HEK293 (cell line): ENCODE measurements at regions not wholly inside any gene's neighbourhood (a gene's known extent, or its start where the extent isn't known, plus 50 kb on each side); places are given as distances from the start of the nearest gene placed in this dataset.

Source experiments
- ATF2 ChIP-seq: fragments of 450-650 bp; formaldehyde crosslinking; IDR thresholded peaks from 2 replicates; pipeline ENCODE4 v1.5.1; 2016; ENCODE audit warnings: missing biosample characterization, missing genetic modification characterization, low read depth
- CTCF ChIP-seq: fragments of 450-650 bp; formaldehyde crosslinking; IDR thresholded peaks from 2 replicates; pipeline ENCODE4 v1.5.1; 2016; ENCODE audit warnings: missing biosample characterization, missing genetic modification characterization
- ZNF121 ChIP-seq: fragments of 450-650 bp; formaldehyde crosslinking; IDR thresholded peaks from 2 replicates; pipeline ENCODE4 v1.5.1; 2016; ENCODE audit warnings: missing biosample characterization, missing genetic modification characterization
- ZNF23 ChIP-seq: fragments of 450-650 bp; formaldehyde crosslinking; IDR thresholded peaks from 2 replicates; pipeline ENCODE4 v1.5.1; 2016; ENCODE audit warnings: missing biosample characterization, missing genetic modification characterization, borderline replicate concordance
- ZNF24 ChIP-seq: fragments of 450-650 bp; formaldehyde crosslinking; IDR thresholded peaks from 2 replicates; pipeline ENCODE4 v1.5.1; 2016; ENCODE audit warnings: missing biosample characterization, missing genetic modification characterization
- ZNF449 ChIP-seq: fragments of 450-650 bp; formaldehyde crosslinking; IDR thresholded peaks from 2 replicates; pipeline ENCODE4 v1.5.1; 2017; ENCODE audit warnings: missing biosample characterization, mild to moderate bottlenecking, missing genetic modification characterization, moderate library complexity
- ZNF529 ChIP-seq: fragments of 450-650 bp; formaldehyde crosslinking; IDR thresholded peaks from 2 replicates; pipeline ENCODE4 v1.5.1; 2017; ENCODE audit warnings: missing genetic modification characterization, missing biosample characterization; ENCODE audit not compliant: insufficient replicate concordance
- ZNF560 ChIP-seq: fragments of 450-650 bp; formaldehyde crosslinking; IDR thresholded peaks from 2 replicates; pipeline ENCODE4 v1.5.1; 2017; ENCODE audit warnings: missing biosample characterization, missing genetic modification characterization, borderline replicate concordance
- ZNF561 ChIP-seq: fragments of 450-650 bp; IDR thresholded peaks from 2 replicates; pipeline ENCODE4 v1.5.1; 2018; ENCODE audit warnings: missing biosample characterization, missing genetic modification characterization, borderline replicate concordance
- ZNF837 ChIP-seq: fragments of 450-650 bp; formaldehyde crosslinking; IDR thresholded peaks from 2 replicates; pipeline ENCODE4 v1.5.1; 2016; ENCODE audit warnings: missing biosample characterization, missing genetic modification characterization
- ZSCAN18 ChIP-seq: fragments of 450-650 bp; formaldehyde crosslinking; IDR thresholded peaks from 2 replicates; pipeline ENCODE4 v1.5.1; 2016; ENCODE audit warnings: missing biosample characterization, missing genetic modification characterization

- no peak for TF ChIP-seq ZNF837 (tag by site-specific recombination)
- no peak for TF ChIP-seq ZNF24 (tag by site-specific recombination)
- no peak for TF ChIP-seq ZNF529 (tag by site-specific recombination)
- TF ChIP-seq ZNF121 (tag by site-specific recombination) = no peak
- no peak for TF ChIP-seq ZNF23 (tag by site-specific recombination)
- TF ChIP-seq ZNF449 = no peak
- no peak for TF ChIP-seq ZSCAN18 (tag by site-specific recombination)
- no peak for TF ChIP-seq CTCF
- TF ChIP-seq ZNF561 = no peak
- TF ChIP-seq ZNF560 (tag by site-specific recombination) = no peak
- no peak for TF ChIP-seq ATF2 (tag by site-specific recombination)
Measured at GRCh38 chr6:28727559-28728211, 196.1 kb downstream of the TRIM27 start.
